ENCODE measurements at regions not wholly inside any gene's neighbourhood (a gene's known extent, or its start where the extent isn't known, plus 50 kb on each side); places are given as distances from the start of the nearest gene placed in this dataset.

GRCh38 chr10:4683838-4684237 is 142.2 kb upstream of the AKR1E2 start:
- no peak for TF ChIP-seq CTCF (IDR thresholded peaks at IDR 0.05; ENCODE audit: low read depth, low read length)
- TF ChIP-seq MAX (IDR thresholded peaks at IDR 0.05; ENCODE audit: low read depth, low read length): no peak
- no peak for TF ChIP-seq POLR2A (IDR thresholded peaks at IDR 0.05; ENCODE audit: extremely low read depth, insufficient read length)

All from NB4 (cell line).